ENCODE measurements at regions not wholly inside any gene's neighbourhood (a gene's known extent, or its start where the extent isn't known, plus 50 kb on each side); places are given as distances from the start of the nearest gene placed in this dataset.

- Histone ChIP-seq H3K27ac (replicated peaks; ENCODE audit: low read length) (no peak overlapping the region), H3K9me3 (replicated peaks in 1 of 2; ENCODE audit: control insufficient read depth in 2 of 2, insufficient read depth in 1 of 2, low read depth in 1 of 2, low read length in 2 of 2) (no peaks in the 10 kb centered on the region), H2BK12ac (ENCODE audit: low read length) (no peak overlapping the region), H2AFZ (ENCODE audit: low read length) (no peak overlapping the region), H3K36me3 (replicated peaks in 1 of 2; ENCODE audit: control insufficient read depth in 2 of 2, insufficient read depth in 2 of 2, low read length in 2 of 2) (no peaks in the 10 kb centered on the region), H3K14ac (ENCODE audit: low read length) (no peak overlapping the region), H3K23ac (ENCODE audit: low read depth, low read length, poor library complexity) (no peak overlapping the region), H4K91ac (ENCODE audit: low read depth, low read length, poor library complexity) (no peak overlapping the region), H3K4ac (ENCODE audit: low read length) (no peak overlapping the region), H3K79me1 (ENCODE audit: low read depth, low read length) (no peaks in the 10 kb centered on the region), H3K4me2 (ENCODE audit: insufficient read depth, low read length, poor library complexity, severe bottlenecking) (no peak overlapping the region), H3K9ac (ENCODE audit: low read depth, low read length, poor library complexity) (no peak overlapping the region), H2BK120ac (ENCODE audit: low read depth, low read length) (no peak overlapping the region), H4K8ac (ENCODE audit: low read depth, low read length) (no peak overlapping the region), H2BK5ac (ENCODE audit: low read length) (no peak overlapping the region), H2AK5ac (ENCODE audit: low read depth, low read length) (no peak overlapping the region), H3K4me3 (ENCODE audit: low read length in 2 of 2) (no peak overlapping the region), H2BK15ac (ENCODE audit: low read length) (no peak overlapping the region), H3K27me3 (ENCODE audit: control insufficient read depth in 3 of 3, insufficient read depth in 3 of 3, low read depth in 1 of 3, low read length in 3 of 3) (peaks cover 0 to 17% (median 0%) of the 10 kb centered on the region in 3 experiments), H3K18ac (ENCODE audit: low read length) (no peak overlapping the region), H3K4me1 (ENCODE audit: control insufficient read depth in 2 of 2, insufficient read depth in 1 of 2, low read depth in 1 of 2, low read length in 2 of 2) (peaks cover 8 to 11% of the 10 kb centered on the region in 2 donors)
- DNase-seq (ENCODE audit: low spot score), result no peak
- WGBS, 2 donors (ENCODE audit: extremely low coverage in 2 of 2, insufficient read length in 2 of 2, insufficient replicate concordance in 1 of 2), result no CpG with 5 or more reads among the region's 1 CpG
These were observed 528.8 kb downstream of the CD83 start for GRCh38 chr6:14646371-14646770.

GRCh38 chr6:14647357-14647756 is 529.8 kb downstream of the CD83 start:
- Histone ChIP-seq H3K18ac (ENCODE audit: low read length) (peak overlapping the region; percentile 82), H3K27ac (replicated peaks; ENCODE audit: low read length) (no peak overlapping the region), H2AK5ac (ENCODE audit: low read depth, low read length) (no peak overlapping the region), H3K4ac (ENCODE audit: low read length) (no peak overlapping the region), H4K91ac (ENCODE audit: low read depth, low read length, poor library complexity) (no peak overlapping the region), H3K23ac (ENCODE audit: low read depth, low read length, poor library complexity) (no peak overlapping the region), H4K8ac (ENCODE audit: low read depth, low read length) (no peak overlapping the region), H2BK120ac (ENCODE audit: low read depth, low read length) (no peak overlapping the region), H3K9ac (ENCODE audit: low read depth, low read length, poor library complexity) (no peak overlapping the region), H3K4me3 (ENCODE audit: low read length in 2 of 2) (no peak overlapping the region), H3K14ac (ENCODE audit: low read length) (no peak overlapping the region), H2BK15ac (ENCODE audit: low read length) (no peak overlapping the region), H3K9me3 (replicated peaks in 1 of 2; ENCODE audit: control insufficient read depth in 2 of 2, insufficient read depth in 1 of 2, low read depth in 1 of 2, low read length in 2 of 2) (no peaks in the 10 kb centered on the region), H3K79me1 (ENCODE audit: low read depth, low read length) (no peaks in the 10 kb centered on the region), H3K36me3 (replicated peaks in 1 of 2; ENCODE audit: control insufficient read depth in 2 of 2, insufficient read depth in 2 of 2, low read length in 2 of 2) (no peaks in the 10 kb centered on the region), H3K4me1 (ENCODE audit: control insufficient read depth in 2 of 2, insufficient read depth in 1 of 2, low read depth in 1 of 2, low read length in 2 of 2) (peaks cover 0 to 3% of the 10 kb centered on the region in 2 donors), H2BK12ac (ENCODE audit: low read length) (no peak overlapping the region), H3K4me2 (ENCODE audit: insufficient read depth, low read length, poor library complexity, severe bottlenecking) (no peak overlapping the region), H2BK5ac (ENCODE audit: low read length) (no peak overlapping the region), H2AFZ (ENCODE audit: low read length) (no peak overlapping the region), H3K27me3 (ENCODE audit: control insufficient read depth in 3 of 3, insufficient read depth in 3 of 3, low read depth in 1 of 3, low read length in 3 of 3) (peaks cover 0 to 17% (median 0%) of the 10 kb centered on the region in 3 experiments)
- no CpG with 5 or more reads among the region's 6 CpGs for WGBS, 2 donors (ENCODE audit: extremely low coverage in 2 of 2, insufficient read length in 2 of 2, insufficient replicate concordance in 1 of 2)
- no peak for DNase-seq (ENCODE audit: low spot score)

- H3K14ac ChIP-seq (ENCODE audit: low read length), result no peak overlapping the region
- H3K18ac ChIP-seq (ENCODE audit: low read length), result no peak overlapping the region
- no peak overlapping the region for H2AK5ac ChIP-seq (ENCODE audit: low read depth, low read length)
- no peak overlapping the region for H2BK15ac ChIP-seq (ENCODE audit: low read length)
- peaks cover 0 to 2% of the 10 kb centered on the region in 2 donors for H3K4me1 ChIP-seq (ENCODE audit: control insufficient read depth in 2 of 2, insufficient read depth in 1 of 2, low read depth in 1 of 2, low read length in 2 of 2)
- no peaks in the 10 kb centered on the region for H3K36me3 ChIP-seq (replicated peaks in 1 of 2; ENCODE audit: control insufficient read depth in 2 of 2, insufficient read depth in 2 of 2, low read length in 2 of 2)
- no peak overlapping the region for H2BK5ac ChIP-seq (ENCODE audit: low read length)
- no peak overlapping the region for H2BK120ac ChIP-seq (ENCODE audit: low read depth, low read length)
- H2AFZ ChIP-seq (ENCODE audit: low read length), result no peak overlapping the region
- peaks cover 0 to 7% (median 0%) of the 10 kb centered on the region in 3 experiments for H3K27me3 ChIP-seq (ENCODE audit: control insufficient read depth in 3 of 3, insufficient read depth in 3 of 3, low read depth in 1 of 3, low read length in 3 of 3)
- H3K4me2 ChIP-seq (ENCODE audit: insufficient read depth, low read length, poor library complexity, severe bottlenecking), result no peak overlapping the region
- no peak overlapping the region for H4K91ac ChIP-seq (ENCODE audit: low read depth, low read length, poor library complexity)
- no peak overlapping the region for H3K4me3 ChIP-seq (ENCODE audit: low read length in 2 of 2)
- H2BK12ac ChIP-seq (ENCODE audit: low read length), result no peak overlapping the region
- H3K9me3 ChIP-seq (replicated peaks in 1 of 2; ENCODE audit: control insufficient read depth in 2 of 2, insufficient read depth in 1 of 2, low read depth in 1 of 2, low read length in 2 of 2), result no peaks in the 10 kb centered on the region
- no peak overlapping the region for H4K8ac ChIP-seq (ENCODE audit: low read depth, low read length)
- no peaks in the 10 kb centered on the region for H3K79me1 ChIP-seq (ENCODE audit: low read depth, low read length)
- DNase-seq (ENCODE audit: low spot score), result no peak
- H3K27ac ChIP-seq (replicated peaks; ENCODE audit: low read length), result no peak overlapping the region
- no peak overlapping the region for H3K4ac ChIP-seq (ENCODE audit: low read length)
- no peak overlapping the region for H3K9ac ChIP-seq (ENCODE audit: low read depth, low read length, poor library complexity)
- H3K23ac ChIP-seq (ENCODE audit: low read depth, low read length, poor library complexity), result no peak overlapping the region
These were observed 535.0 kb downstream of the CD83 start for GRCh38 chr6:14652536-14652935.

GRCh38 chr6:14655201-14656061 is 537.9 kb downstream of the CD83 start:
- Histone ChIP-seq H3K4me1 (ENCODE audit: control insufficient read depth in 2 of 2, insufficient read depth in 1 of 2, low read depth in 1 of 2, low read length in 2 of 2) (peaks cover 0 to 2% of the 10 kb centered on the region in 2 donors), H2AK5ac (ENCODE audit: low read depth, low read length) (no peak overlapping the region), H3K4ac (ENCODE audit: low read length) (no peak overlapping the region), H3K79me1 (ENCODE audit: low read depth, low read length) (no peaks in the 10 kb centered on the region), H4K91ac (ENCODE audit: low read depth, low read length, poor library complexity) (no peak overlapping the region), H2BK120ac (ENCODE audit: low read depth, low read length) (no peak overlapping the region), H3K36me3 (replicated peaks in 1 of 2; ENCODE audit: control insufficient read depth in 2 of 2, insufficient read depth in 2 of 2, low read length in 2 of 2) (no peaks in the 10 kb centered on the region), H4K8ac (ENCODE audit: low read depth, low read length) (no peak overlapping the region), H3K4me3 (ENCODE audit: low read length in 2 of 2) (no peak overlapping the region), H3K27ac (replicated peaks; ENCODE audit: low read length) (no peak overlapping the region), H3K27me3 (ENCODE audit: control insufficient read depth in 3 of 3, insufficient read depth in 3 of 3, low read depth in 1 of 3, low read length in 3 of 3) (peaks cover 0 to 3% (median 0%) of the 10 kb centered on the region in 3 experiments), H3K9ac (ENCODE audit: low read depth, low read length, poor library complexity) (no peak overlapping the region), H2BK15ac (ENCODE audit: low read length) (no peak overlapping the region), H2AFZ (ENCODE audit: low read length) (no peak overlapping the region), H2BK5ac (ENCODE audit: low read length) (no peak overlapping the region), H3K4me2 (ENCODE audit: insufficient read depth, low read length, poor library complexity, severe bottlenecking) (no peak overlapping the region), H2BK12ac (ENCODE audit: low read length) (no peak overlapping the region), H3K23ac (ENCODE audit: low read depth, low read length, poor library complexity) (no peak overlapping the region), H3K18ac (ENCODE audit: low read length) (no peak overlapping the region), H3K9me3 (replicated peaks in 1 of 2; ENCODE audit: control insufficient read depth in 2 of 2, insufficient read depth in 1 of 2, low read depth in 1 of 2, low read length in 2 of 2) (no peaks in the 10 kb centered on the region), H3K14ac (ENCODE audit: low read length) (no peak overlapping the region)
- DNase-seq (ENCODE audit: low spot score), result no peak
- no CpG with 5 or more reads among the region's 16 CpGs for WGBS, 2 donors (ENCODE audit: extremely low coverage in 2 of 2, insufficient read length in 2 of 2, insufficient replicate concordance in 1 of 2)
